HT-29 (cell line): ENCODE measurements at regions not wholly inside any gene's neighbourhood (a gene's known extent, or its start where the extent isn't known, plus 50 kb on each side); places are given as distances from the start of the nearest gene placed in this dataset.
"Not testable (repeated sequence)": the region's sequence is repeated elsewhere in the genome, so short reads cannot be mapped to it uniquely, and the experiment has no call there.

ENCODE experiments used
- DNase-seq: peaks from one replicate; pipeline ENCODE4 v3.0.0-alpha.2; 2015; ENCODE audit warnings: low spot score

- no peak for DNase-seq
Observed at GRCh38 chr4:66562276-66562806, 892.1 kb upstream of the EPHA5 start.

- not testable (repeated sequence) for DNase-seq
Observed at GRCh38 chr4:66561465-66562053, 891.3 kb upstream of the EPHA5 start.

GRCh38 chr4:66558651-66559050 is 888.4 kb upstream of the EPHA5 start:
- DNase-seq = no peak

GRCh38 chr4:66556651-66557278 is 886.5 kb upstream of the EPHA5 start:
- DNase-seq = no peak

- DNase-seq = no peak
Observed at GRCh38 chr4:66555301-66555700, 885.0 kb upstream of the EPHA5 start.

GRCh38 chr4:66554826-66555225 is 884.5 kb upstream of the EPHA5 start:
- DNase-seq = no peak

GRCh38 chr4:66545301-66545700 is 875.0 kb upstream of the EPHA5 start:
- DNase-seq = not testable (repeated sequence)

GRCh38 chr4:66544281-66544680 is 874.0 kb upstream of the EPHA5 start:
- no peak for DNase-seq

- no peak for DNase-seq
Observed at GRCh38 chr4:66539745-66540144, 869.5 kb upstream of the EPHA5 start.

- DNase-seq = no peak
Observed at GRCh38 chr4:66524781-66525180, 854.5 kb upstream of the EPHA5 start.

- DNase-seq = no peak
Observed at GRCh38 chr4:66522244-66522643, 852.0 kb upstream of the EPHA5 start.

- DNase-seq = no peak
Observed at GRCh38 chr4:66516940-66517339, 846.7 kb upstream of the EPHA5 start.

GRCh38 chr4:66506985-66507384 is 836.7 kb upstream of the EPHA5 start:
- DNase-seq = no peak

- DNase-seq = no peak
Observed at GRCh38 chr4:66501997-66502396, 831.7 kb upstream of the EPHA5 start.

- no peak for DNase-seq
Observed at GRCh38 chr4:66490729-66491128, 820.4 kb upstream of the EPHA5 start.

- DNase-seq = no peak
Observed at GRCh38 chr4:66489783-66490452, 819.6 kb upstream of the EPHA5 start.

- no peak for DNase-seq
Observed at GRCh38 chr4:66489370-66489769, 819.1 kb upstream of the EPHA5 start.

- no peak for DNase-seq
Observed at GRCh38 chr4:66486068-66486467, 815.8 kb upstream of the EPHA5 start.

GRCh38 chr4:66482186-66482585 is 811.9 kb upstream of the EPHA5 start:
- DNase-seq = no peak

GRCh38 chr4:66475596-66475995 is 805.3 kb upstream of the EPHA5 start:
- no peak for DNase-seq

GRCh38 chr4:66465111-66465510 is 794.8 kb upstream of the EPHA5 start:
- no peak for DNase-seq

GRCh38 chr4:66462890-66463289 is 792.6 kb upstream of the EPHA5 start:
- not testable (repeated sequence) for DNase-seq

- DNase-seq = no peak
Observed at GRCh38 chr4:66451741-66452140, 781.5 kb upstream of the EPHA5 start.
